Smooth muscle cell of the brain vasculature (primary cell): ENCODE measurements at regions not wholly inside any gene's neighbourhood (a gene's known extent, or its start where the extent isn't known, plus 50 kb on each side); places are given as distances from the start of the nearest gene placed in this dataset.
"Not testable (repeated sequence)": the region's sequence is repeated elsewhere in the genome, so short reads cannot be mapped to it uniquely, and the experiment has no call there.

Experiments used
- DNase-seq: peaks from one replicate; pipeline ENCODE4 v3.0.0-alpha.2; 2012; ENCODE audit warnings: low read depth, low spot score

GRCh38 chr6:3920321-3920720 lies 71.1 kb downstream of the FAM50B start:
- no peak for DNase-seq

- DNase-seq: no peak
Measured at GRCh38 chr6:3921663-3922062, 72.5 kb downstream of the FAM50B start.

- not testable (repeated sequence) for DNase-seq
Measured at GRCh38 chr6:3922619-3923018, 73.4 kb downstream of the FAM50B start.

- not testable (repeated sequence) for DNase-seq
Measured at GRCh38 chr6:3925223-3926149, 76.3 kb downstream of the FAM50B start.

- no peak for DNase-seq
Measured at GRCh38 chr6:3926150-3926482, 76.9 kb downstream of the FAM50B start.

GRCh38 chr6:3928111-3928510 lies 78.9 kb downstream of the FAM50B start:
- DNase-seq: no peak

GRCh38 chr6:3929281-3929798 lies 80.2 kb downstream of the FAM50B start:
- DNase-seq: no peak

GRCh38 chr6:3937438-3937837 lies 88.3 kb downstream of the FAM50B start:
- DNase-seq: no peak

- no peak for DNase-seq
Measured at GRCh38 chr6:3938715-3939367, 89.7 kb downstream of the FAM50B start.

- no peak for DNase-seq
Measured at GRCh38 chr6:3939368-3939958, 90.3 kb downstream of the FAM50B start.

GRCh38 chr6:3939964-3940363 lies 90.8 kb downstream of the FAM50B start:
- no peak for DNase-seq

- no peak for DNase-seq
Measured at GRCh38 chr6:3940703-3941102, 91.5 kb downstream of the FAM50B start.

- peak; percentile 56 for DNase-seq
Measured at GRCh38 chr6:3943331-3943765, 94.2 kb downstream of the FAM50B start.

GRCh38 chr6:3944246-3944645 lies 95.1 kb downstream of the FAM50B start:
- no peak for DNase-seq

- DNase-seq: no peak
Measured at GRCh38 chr6:3946778-3947177, 97.6 kb downstream of the FAM50B start.

GRCh38 chr6:3948866-3949265 lies 99.7 kb downstream of the FAM50B start:
- no peak for DNase-seq

- no peak for DNase-seq
Measured at GRCh38 chr6:3949521-3949920, 100.3 kb downstream of the FAM50B start.

GRCh38 chr6:3956054-3956453 lies 106.9 kb downstream of the FAM50B start:
- DNase-seq: no peak

- DNase-seq: no peak
Measured at GRCh38 chr6:3957321-3957720, 108.1 kb downstream of the FAM50B start.

- no peak for DNase-seq
Measured at GRCh38 chr6:3958255-3958654, 109.1 kb downstream of the FAM50B start.

GRCh38 chr6:3959385-3959784 lies 110.2 kb downstream of the FAM50B start:
- DNase-seq: no peak

GRCh38 chr6:3960754-3961361 lies 111.7 kb downstream of the FAM50B start:
- DNase-seq: no peak
